T-helper 2 cell treated with Interferon-gamma antibody and Interleukin-4, amounts not matched to agents 5 μg/mL and 100 μg/mL, for 36 hours (primary cell): ENCODE measurements at regions not wholly inside any gene's neighbourhood (a gene's known extent, or its start where the extent isn't known, plus 50 kb on each side); places are given as distances from the start of the nearest gene placed in this dataset.
A peak's percentile ranks its signal among the peaks of the same experiment; 100 is the strongest.

Source experiments
- DNase-seq: peaks from one replicate; pipeline ENCODE4 v3.0.0; 2021; ENCODE audit warnings: low spot score
- H3K27ac Mint-ChIP-seq: one replicate; pipeline ENCODE4 v1.8.0; 2021; ENCODE audit warnings: mild to moderate bottlenecking, mixed read lengths
- H3K27me3 Mint-ChIP-seq: one replicate; pipeline ENCODE4 v1.8.0; 2021; ENCODE audit warnings: low read depth, mixed read lengths
- H3K36me3 Mint-ChIP-seq: one replicate; pipeline ENCODE4 v1.8.0; 2021; ENCODE audit warnings: low read depth, mixed read lengths
- H3K4me1 Mint-ChIP-seq: one replicate; pipeline ENCODE4 v1.8.0; 2021; ENCODE audit warnings: low read depth, mixed read lengths
- H3K4me3 Mint-ChIP-seq: one replicate; pipeline ENCODE4 v1.8.0; 2022; ENCODE audit warnings: mild to moderate bottlenecking, moderate library complexity, mixed read lengths
- H3K9me3 Mint-ChIP-seq: one replicate; pipeline ENCODE4 v1.8.0; 2021; ENCODE audit warnings: mixed read lengths

DNA sequence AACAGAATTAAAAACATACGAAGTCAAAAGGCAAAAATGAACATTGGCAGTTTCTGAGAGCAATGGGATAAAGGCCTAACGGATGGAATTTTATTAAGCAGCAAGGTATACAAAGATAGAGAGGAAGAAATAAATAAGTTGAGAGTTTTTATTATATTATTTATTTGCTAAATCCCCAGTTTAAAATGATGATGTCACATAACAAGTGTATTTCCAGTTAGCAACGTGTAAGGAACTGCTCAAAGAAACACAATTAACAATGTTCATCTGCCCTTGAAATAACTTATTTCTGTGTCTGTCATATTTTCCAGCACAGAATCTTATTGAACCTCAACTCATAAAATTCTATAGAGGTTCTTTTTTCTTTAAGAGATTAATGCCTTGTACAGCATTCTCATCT is 108.6 kb upstream of the TMEM106B start:
- H3K4me1 Mint-ChIP-seq, result no peaks in the 10 kb centered on the region
- no peak for DNase-seq
- no peaks in the 10 kb centered on the region for H3K9me3 Mint-ChIP-seq
- H3K27me3 Mint-ChIP-seq, result peaks cover 18% of the 10 kb centered on the region
- no peak overlapping the region for H3K4me3 Mint-ChIP-seq
- H3K27ac Mint-ChIP-seq, result no peak overlapping the region
- H3K36me3 Mint-ChIP-seq, result no peaks in the 10 kb centered on the region

DNA sequence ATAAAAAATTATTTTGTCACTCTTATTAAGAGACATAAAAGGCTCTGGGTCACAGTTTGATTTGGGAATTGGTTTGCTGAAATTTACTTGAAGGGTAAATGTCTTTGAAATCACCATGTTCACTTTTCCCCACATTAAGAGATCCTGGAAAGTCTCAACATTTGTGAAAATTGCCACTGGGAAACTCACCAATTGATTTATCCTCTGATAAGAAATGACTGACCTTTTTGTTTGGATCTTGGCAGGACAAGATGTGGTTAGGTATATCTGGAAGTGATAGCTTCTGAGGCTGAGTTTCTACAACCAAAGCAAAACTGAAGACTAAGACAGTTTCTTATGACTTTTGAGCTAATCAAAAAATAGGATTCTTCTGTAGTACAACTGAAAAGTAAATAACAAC is 107.1 kb upstream of the TMEM106B start:
- Mint-ChIP-seq H3K36me3 (no peaks in the 10 kb centered on the region), H3K9me3 (no peaks in the 10 kb centered on the region), H3K4me3 (no peak overlapping the region), H3K4me1 (no peaks in the 10 kb centered on the region), H3K27me3 (peaks cover 25% of the 10 kb centered on the region), H3K27ac (no peak overlapping the region)
- DNase-seq, result no peak

DNA sequence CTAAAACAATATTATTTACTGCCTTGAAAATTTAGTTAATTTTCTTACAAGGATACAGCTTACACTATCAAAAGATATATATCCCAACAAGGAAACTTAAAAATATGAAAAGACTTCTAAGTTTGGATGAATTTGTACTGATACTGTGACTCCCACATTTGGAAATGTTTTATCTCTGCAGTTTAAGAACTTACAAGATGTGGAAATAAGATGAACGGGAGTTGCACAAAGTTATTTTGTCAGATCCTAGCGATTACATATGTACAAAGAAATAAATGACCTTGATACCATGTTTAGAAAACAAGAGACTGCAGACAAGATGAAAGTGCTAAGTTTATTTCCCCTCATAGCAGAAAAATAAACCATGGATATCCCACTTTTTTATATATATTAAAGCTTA is 103.7 kb upstream of the TMEM106B start:
- DNase-seq, result no peak
- Mint-ChIP-seq H3K27me3 (peaks cover 45% of the 10 kb centered on the region), H3K4me3 (no peak overlapping the region), H3K36me3 (no peaks in the 10 kb centered on the region), H3K27ac (no peak overlapping the region), H3K9me3 (no peaks in the 10 kb centered on the region), H3K4me1 (peaks cover 3% of the 10 kb centered on the region)

DNA sequence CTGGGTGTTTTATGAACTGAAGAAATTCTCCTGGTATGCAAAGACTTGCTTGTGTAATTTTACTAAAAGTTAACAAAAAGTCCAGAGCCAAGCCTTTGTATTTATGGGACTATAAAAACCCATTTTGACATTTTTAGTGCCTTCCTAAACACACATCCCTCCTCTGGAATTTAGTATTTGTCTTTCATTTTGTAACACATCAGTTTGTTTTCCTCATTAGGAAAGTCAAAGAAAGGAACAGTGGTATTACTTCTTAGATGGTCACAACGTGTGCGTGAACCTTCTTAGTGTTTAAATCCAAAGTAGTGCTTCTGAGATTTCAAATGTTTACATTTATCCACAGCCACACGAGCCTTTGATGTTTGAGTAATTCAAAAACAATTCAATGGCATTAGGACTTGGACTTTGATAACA is 103.2 kb upstream of the TMEM106B start:
- peaks cover 3% of the 10 kb centered on the region for H3K4me1 Mint-ChIP-seq

DNA sequence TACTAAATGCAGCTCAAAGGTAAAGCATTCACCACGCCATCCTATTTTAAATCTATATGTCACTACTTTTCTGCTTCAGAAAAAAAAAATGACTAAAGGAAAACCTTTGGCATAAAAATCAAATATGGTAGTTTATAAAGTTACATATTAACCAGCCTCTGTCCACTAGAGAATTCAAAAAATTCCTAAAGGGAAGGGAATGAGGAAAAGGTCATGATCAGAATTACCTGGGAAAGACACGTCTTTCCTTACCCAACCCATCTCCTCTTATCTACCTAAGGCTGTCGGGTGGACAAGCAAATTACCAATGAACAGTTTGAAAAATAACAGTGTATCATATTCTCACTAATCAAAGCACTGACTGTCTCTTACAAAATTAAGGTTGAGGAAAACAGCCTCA is 100.7 kb upstream of the TMEM106B start:
- no peak overlapping the region for H3K27ac Mint-ChIP-seq
- no peaks in the 10 kb centered on the region for H3K36me3 Mint-ChIP-seq

More for the DNA sequence above, 103.2 kb upstream of the TMEM106B start:
- Mint-ChIP-seq H3K27ac (no peak overlapping the region), H3K27me3 (peaks cover 50% of the 10 kb centered on the region), H3K9me3 (no peaks in the 10 kb centered on the region), H3K4me3 (no peak overlapping the region), H3K36me3 (no peaks in the 10 kb centered on the region)
- DNase-seq, result no peak

DNA sequence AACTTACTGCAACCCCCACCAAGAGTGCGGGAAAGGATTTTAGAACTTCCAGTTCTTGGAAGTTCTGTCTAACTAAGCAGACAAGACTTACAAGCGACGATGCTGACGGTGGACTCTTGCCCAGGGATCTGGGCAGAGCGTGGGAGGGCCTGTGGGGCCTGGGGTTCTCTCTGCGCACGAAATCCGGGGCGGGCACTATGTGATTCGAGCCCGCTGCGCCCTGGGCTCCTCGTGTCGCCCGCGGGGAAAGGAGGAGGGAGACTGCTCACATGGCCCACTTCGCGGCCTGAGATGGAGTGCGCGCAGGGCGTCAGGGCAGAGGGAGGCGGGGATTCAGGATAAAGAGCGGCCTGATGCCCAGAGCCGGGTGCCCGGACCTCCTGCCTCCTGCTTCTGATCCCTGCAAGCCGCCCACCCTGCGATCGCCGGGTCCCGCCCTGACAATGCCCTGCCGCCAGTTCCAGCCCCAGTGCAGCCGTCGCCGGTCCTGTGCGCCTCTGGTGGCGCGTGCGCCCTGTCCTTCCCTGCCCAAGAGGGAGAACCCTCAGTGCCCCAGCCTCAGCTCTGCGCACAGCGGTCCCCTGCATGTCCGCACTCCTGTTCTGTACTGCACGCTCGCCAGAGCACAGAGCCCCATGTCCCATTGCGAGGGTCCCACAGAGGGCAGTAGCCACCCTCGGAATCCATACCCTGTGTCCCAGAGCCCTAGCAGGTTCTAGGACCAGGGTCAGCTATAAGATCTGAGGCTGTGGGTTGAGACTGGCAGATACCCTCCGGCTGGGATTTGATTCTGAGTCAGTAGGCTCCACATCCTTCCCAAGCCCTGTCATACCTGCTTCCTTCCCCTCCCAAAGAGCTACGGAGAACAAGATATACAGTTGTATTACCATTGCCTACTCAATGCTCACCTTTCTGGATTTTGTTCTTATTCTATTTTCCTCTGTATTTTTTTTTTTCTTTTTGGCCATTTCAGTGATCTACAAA is 99.4 kb upstream of the TMEM106B start:
- Mint-ChIP-seq H3K9me3 (no peaks in the 10 kb centered on the region), H3K27ac (no peak overlapping the region), H3K36me3 (no peaks in the 10 kb centered on the region), H3K4me3 (peak overlapping the region; percentile 36), H3K4me1 (peaks cover 3% of the 10 kb centered on the region), H3K27me3 (peaks cover 56% of the 10 kb centered on the region)
- no peak for DNase-seq

More for the DNA sequence above, 100.7 kb upstream of the TMEM106B start:
- no peak overlapping the region for H3K4me3 Mint-ChIP-seq
- H3K9me3 Mint-ChIP-seq, result no peaks in the 10 kb centered on the region
- no peak for DNase-seq
- H3K27me3 Mint-ChIP-seq, result peaks cover 54% of the 10 kb centered on the region
- H3K4me1 Mint-ChIP-seq, result peaks cover 3% of the 10 kb centered on the region

DNA sequence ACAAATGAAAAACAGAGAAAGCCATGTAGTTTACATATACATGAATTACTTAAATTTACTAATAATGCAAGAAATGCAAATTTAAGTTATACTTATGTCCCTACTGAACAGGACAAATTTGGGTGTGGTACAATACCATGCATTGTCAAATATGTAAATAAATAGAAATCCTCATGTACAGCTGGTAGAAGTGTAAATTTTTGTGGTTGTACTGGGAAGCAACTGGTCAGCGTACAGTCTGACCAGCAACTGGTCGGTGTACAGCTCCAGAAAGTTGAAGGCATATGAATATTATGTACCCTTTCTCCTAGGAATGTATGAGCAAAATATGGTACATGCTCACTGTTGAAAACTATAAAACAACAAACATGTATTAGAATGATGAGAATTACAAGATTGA is 93.9 kb upstream of the TMEM106B start:
- Mint-ChIP-seq H3K27ac (no peak overlapping the region), H3K9me3 (no peaks in the 10 kb centered on the region), H3K36me3 (no peaks in the 10 kb centered on the region), H3K4me1 (no peaks in the 10 kb centered on the region), H3K4me3 (no peak overlapping the region), H3K27me3 (peaks cover 39% of the 10 kb centered on the region)
- DNase-seq, result no peak

DNA sequence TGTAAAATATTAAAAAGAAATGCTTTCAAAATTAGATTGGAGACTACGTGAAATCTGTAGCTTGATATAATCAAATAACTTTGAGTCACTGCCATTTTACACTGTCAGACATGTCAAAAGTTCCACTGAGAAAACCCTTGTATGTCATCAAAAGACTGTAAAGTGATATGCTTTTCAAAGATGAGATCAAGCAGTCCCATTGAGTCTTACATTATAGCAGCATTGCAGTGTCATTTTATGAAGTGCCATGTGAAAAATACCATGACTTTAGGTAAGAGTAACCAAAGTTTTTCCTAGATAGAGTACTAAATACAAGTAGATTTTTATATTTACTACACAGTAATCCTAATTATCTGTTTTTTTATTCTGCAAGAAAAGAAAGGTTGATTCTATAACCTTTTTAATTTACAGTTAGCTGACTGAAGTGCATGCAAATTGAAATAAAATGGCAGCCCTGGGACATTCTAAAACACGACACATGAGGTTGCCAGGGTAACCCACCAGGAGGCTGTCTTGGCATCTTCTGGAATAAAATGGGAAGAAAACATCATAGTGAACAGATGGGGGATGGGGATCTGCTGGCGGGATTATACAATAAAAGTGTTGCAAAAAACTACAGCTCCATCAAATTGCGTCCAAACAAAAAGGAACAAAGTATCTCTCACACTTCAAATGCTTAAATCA is 91.3 kb upstream of the TMEM106B start:
- Mint-ChIP-seq H3K27me3 (peaks cover 27% of the 10 kb centered on the region), H3K4me1 (no peaks in the 10 kb centered on the region), H3K4me3 (no peak overlapping the region), H3K27ac (no peak overlapping the region), H3K36me3 (no peaks in the 10 kb centered on the region), H3K9me3 (no peaks in the 10 kb centered on the region)
- DNase-seq, result no peak

DNA sequence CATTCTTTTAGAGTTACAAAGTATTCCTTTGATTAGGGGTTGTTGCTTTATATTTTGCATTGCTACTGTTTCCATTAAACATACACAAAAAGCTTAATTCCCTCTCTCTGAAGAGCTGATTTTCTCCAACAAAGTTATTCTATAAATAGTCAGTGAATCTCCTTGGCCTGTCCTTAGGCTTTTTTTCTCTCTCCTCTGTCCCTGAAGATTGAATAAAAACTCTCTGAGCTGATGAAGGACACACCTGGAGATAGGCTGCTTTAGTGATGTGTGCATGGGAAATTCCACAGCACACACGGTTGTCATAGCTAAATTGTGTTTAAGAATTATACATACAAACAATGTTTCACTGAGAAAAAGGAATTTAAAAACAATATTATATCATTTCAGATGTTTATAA is 90.5 kb upstream of the TMEM106B start:
- Mint-ChIP-seq H3K4me1 (no peaks in the 10 kb centered on the region), H3K36me3 (no peaks in the 10 kb centered on the region), H3K27ac (no peak overlapping the region), H3K27me3 (peaks cover 26% of the 10 kb centered on the region), H3K4me3 (no peak overlapping the region), H3K9me3 (no peaks in the 10 kb centered on the region)
- DNase-seq, result no peak

DNA sequence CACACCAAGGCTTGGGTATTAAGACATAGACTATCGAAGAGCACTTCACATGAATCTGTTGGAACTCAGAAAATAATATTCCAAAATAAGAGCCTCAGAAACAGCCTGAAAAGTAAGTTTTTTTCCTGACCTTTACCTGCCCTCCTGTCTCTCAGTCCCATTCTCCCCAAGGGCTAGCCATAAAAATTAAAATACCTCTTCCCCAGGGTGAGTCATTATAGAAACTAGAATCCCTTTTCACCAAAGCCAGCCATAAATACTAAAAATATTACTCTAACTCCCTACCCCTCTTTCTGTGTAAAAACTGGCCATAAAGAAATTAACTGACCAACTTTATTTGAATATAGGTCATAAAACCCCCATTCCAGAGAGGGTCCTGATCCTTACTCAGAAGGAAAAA is 87.9 kb upstream of the TMEM106B start:
- Mint-ChIP-seq H3K9me3 (no peaks in the 10 kb centered on the region), H3K27me3 (peaks cover 23% of the 10 kb centered on the region), H3K4me1 (no peaks in the 10 kb centered on the region), H3K27ac (no peak overlapping the region), H3K4me3 (no peak overlapping the region), H3K36me3 (no peaks in the 10 kb centered on the region)
- DNase-seq, result no peak

DNA sequence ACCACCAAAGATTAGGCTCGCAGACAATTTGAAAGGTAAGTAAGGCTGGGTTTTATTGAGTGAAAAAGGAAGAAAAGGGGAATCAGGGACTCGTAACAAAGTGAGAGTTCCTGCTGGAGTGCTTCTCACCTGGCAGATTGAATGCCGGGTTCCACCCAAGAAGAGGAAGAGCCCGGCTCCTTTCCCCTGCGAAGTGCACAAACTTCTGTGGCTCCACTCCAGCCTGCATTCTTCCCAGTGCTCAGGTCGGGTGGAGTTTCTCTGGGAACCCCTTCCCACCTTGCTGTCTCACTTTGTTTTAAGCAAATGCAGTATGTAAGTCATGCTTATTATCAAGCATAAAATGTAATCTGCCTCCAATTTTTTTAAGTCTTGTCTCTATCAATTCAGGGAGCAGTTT is 87.1 kb upstream of the TMEM106B start:
- H3K36me3 Mint-ChIP-seq, result no peaks in the 10 kb centered on the region
- H3K4me1 Mint-ChIP-seq, result no peaks in the 10 kb centered on the region
- no peak overlapping the region for H3K4me3 Mint-ChIP-seq
- no peak overlapping the region for H3K27ac Mint-ChIP-seq
- H3K9me3 Mint-ChIP-seq, result no peaks in the 10 kb centered on the region
- no peak for DNase-seq
- H3K27me3 Mint-ChIP-seq, result peaks cover 21% of the 10 kb centered on the region

DNA sequence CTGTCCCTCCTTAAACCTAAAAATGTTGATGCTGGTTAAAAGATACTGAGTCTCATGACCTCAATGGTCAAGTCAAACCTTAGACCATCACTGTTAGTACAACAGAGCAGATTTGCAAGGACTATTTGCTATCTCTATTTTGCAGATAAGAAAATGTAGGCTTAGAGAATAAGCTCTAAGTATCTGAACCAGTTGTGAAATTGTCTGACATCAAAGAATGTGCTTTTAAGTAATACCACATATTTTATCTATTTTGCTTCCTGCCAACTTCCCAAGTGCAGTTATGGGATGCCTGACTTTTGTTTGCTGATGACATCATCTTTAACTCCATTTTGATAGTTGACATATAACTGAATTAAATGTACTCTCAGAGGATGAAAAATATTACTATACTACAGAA is 83.6 kb upstream of the TMEM106B start:
- Mint-ChIP-seq H3K27me3 (peaks cover 12% of the 10 kb centered on the region), H3K9me3 (peaks cover 5% of the 10 kb centered on the region), H3K4me3 (no peak overlapping the region), H3K4me1 (peaks cover 18% of the 10 kb centered on the region), H3K27ac (no peak overlapping the region), H3K36me3 (peaks cover 2% of the 10 kb centered on the region)
- no peak for DNase-seq

DNA sequence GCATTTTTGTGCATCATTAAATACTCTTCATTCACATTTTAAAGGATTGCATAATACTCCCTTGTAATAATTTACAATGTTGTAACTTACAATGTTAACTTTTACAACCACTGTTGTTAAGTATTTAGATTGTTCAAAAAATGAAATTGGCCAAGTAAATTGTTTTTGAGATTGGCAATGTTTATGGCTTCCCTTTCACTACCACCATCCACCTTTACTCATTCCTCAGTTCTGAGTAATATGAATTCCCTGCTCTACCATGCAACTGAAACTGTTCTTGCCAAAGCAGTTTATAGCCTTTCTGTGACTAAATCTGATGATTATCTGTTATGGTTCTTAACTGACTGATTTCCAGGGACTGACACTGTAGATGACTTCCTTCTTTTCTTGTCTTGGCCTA is 80.5 kb upstream of the TMEM106B start:
- Mint-ChIP-seq H3K9me3 (peaks cover 11% of the 10 kb centered on the region), H3K36me3 (peaks cover 4% of the 10 kb centered on the region), H3K4me1 (peaks cover 18% of the 10 kb centered on the region), H3K27me3 (peaks cover 4% of the 10 kb centered on the region), H3K4me3 (peak overlapping the region; percentile 31), H3K27ac (peak overlapping the region; percentile 69)
- no peak for DNase-seq

DNA sequence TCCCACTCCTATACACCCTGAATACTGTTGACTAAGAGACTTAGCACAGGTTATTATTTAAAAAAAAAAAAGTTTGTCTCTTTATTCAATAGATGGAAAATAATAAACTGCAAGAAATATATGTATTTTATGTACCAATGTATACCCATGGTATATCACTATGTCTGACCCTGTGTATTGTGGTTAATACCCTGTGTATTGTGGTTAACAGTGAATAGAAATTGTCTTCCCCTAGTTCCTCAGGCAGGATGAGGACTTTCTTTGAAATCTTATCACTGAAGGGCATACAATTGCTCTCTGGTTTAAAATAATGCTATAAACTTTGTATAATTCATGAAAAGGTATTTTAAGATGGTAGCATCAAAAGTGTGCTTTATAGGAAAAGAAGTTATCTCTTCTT is 80.0 kb upstream of the TMEM106B start:
- peaks cover 11% of the 10 kb centered on the region for H3K9me3 Mint-ChIP-seq
- peaks cover 4% of the 10 kb centered on the region for H3K36me3 Mint-ChIP-seq
- peaks cover 4% of the 10 kb centered on the region for H3K27me3 Mint-ChIP-seq
- H3K27ac Mint-ChIP-seq, result peak overlapping the region; percentile 69
- H3K4me3 Mint-ChIP-seq, result peak overlapping the region; percentile 31
- peaks cover 18% of the 10 kb centered on the region for H3K4me1 Mint-ChIP-seq
- no peak for DNase-seq
